A673 (cell line): ENCODE measurements at regions not wholly inside any gene's neighbourhood (a gene's known extent, or its start where the extent isn't known, plus 50 kb on each side); places are given as distances from the start of the nearest gene placed in this dataset.
A peak's percentile ranks its signal among the peaks of the same experiment; 100 is the strongest.

Experiments used
- BruUV-seq: library from RNA; stranded (reverse); fragments of 400-500 nt; replicated peaks from 2 replicates; lab custom pipeline; 2021; lab: Mats Ljungman, UMichigan
- CTCF ChIA-PET: fragments of 300-600 bp; sonication (Branson Sonifier 250); formaldehyde crosslinking; loops from one replicate; lab custom pipeline; 2022; ENCODE audit warnings: antibody characterized with exemption; lab: Charles Lee
- POLR2A ChIA-PET: fragments of 300-600 bp; sonication (Branson Sonifier 250); formaldehyde crosslinking; loops from one replicate; lab custom pipeline; 2022; ENCODE audit warnings: antibody characterized with exemption; ENCODE audit not compliant: low non-redundant PET; lab: Charles Lee
- DNase-seq: peaks from one replicate; pipeline ENCODE4 v3.0.0-alpha.2; 2015; ENCODE audit warnings: low spot score
- H3K27ac ChIP-seq: fragments of 200-600 bp; sonication (generic); 2 replicates; pipeline ENCODE4 v1.5.1; 2016; ENCODE audit warnings: mixed run types, low read depth, mild to moderate bottlenecking, mixed read lengths, antibody characterized with exemption, low read length; ENCODE audit not compliant: poor library complexity, severe bottlenecking
- H3K27me3 ChIP-seq: fragments of 200-600 bp; sonication (generic); replicated peaks from 2 replicates; pipeline ENCODE4 v1.6.1; 2017; ENCODE audit warnings: mixed run types, low read depth, mild to moderate bottlenecking, mixed read lengths, antibody characterized with exemption, low read length; ENCODE audit not compliant: insufficient read depth, poor library complexity
- H3K36me3 ChIP-seq: fragments of 200-600 bp; sonication (generic); 2 replicates; pipeline ENCODE4 v1.6.1; 2016; ENCODE audit warnings: mixed run types, mild to moderate bottlenecking, mixed read lengths, antibody characterized with exemption, low read length; ENCODE audit not compliant: insufficient read depth, poor library complexity, severe bottlenecking
- H3K4me1 ChIP-seq: fragments of 200-600 bp; sonication (generic); 2 replicates; pipeline ENCODE4 v1.6.1; 2017; ENCODE audit warnings: mixed run types, mild to moderate bottlenecking, mixed read lengths, antibody characterized with exemption, low read length; ENCODE audit not compliant: insufficient read depth, poor library complexity, severe bottlenecking
- H3K4me3 ChIP-seq: fragments of 200-600 bp; sonication (generic); 2 replicates; pipeline ENCODE4 v1.5.1; 2016; ENCODE audit warnings: low read depth, mixed run types, mild to moderate bottlenecking, mixed read lengths, low read length; ENCODE audit not compliant: poor library complexity, severe bottlenecking
- H3K9me3 ChIP-seq: fragments of 200-600 bp; sonication (generic); 2 replicates; pipeline ENCODE4 v1.6.1; 2016; ENCODE audit warnings: mixed run types, low read depth, mild to moderate bottlenecking, mixed read lengths, antibody characterized with exemption, low read length; ENCODE audit not compliant: poor library complexity, severe bottlenecking
- CTCF ChIP-seq: fragments of 300-800, 200-600 bp; sonication (generic); conservative IDR thresholded peaks from 2 replicates; pipeline ENCODE4 v1.5.1; 2017; ENCODE audit warnings: low read depth, mild to moderate bottlenecking, antibody characterized with exemption, low read length, moderate library complexity, mixed read lengths
- EZH2 ChIP-seq: fragments of 200-600 bp; sonication (generic); IDR thresholded peaks from 2 replicates; pipeline ENCODE4 v1.6.1; 2017; ENCODE audit warnings: borderline replicate concordance, low read depth, mild to moderate bottlenecking, mixed read lengths, antibody characterized with exemption, low read length; ENCODE audit not compliant: poor library complexity, severe bottlenecking
- intact Hi-C: fragments of 100-400 bp; cut with micrococcal nuclease; formaldehyde crosslinking; loops from one replicate; pipeline ENCODE4 v1.10.0; 2022; ENCODE audit not compliant: unreplicated experiment

GRCh38 chr13:20331419-20331818, 99.3 kb upstream of the GJB6 start:
- Histone ChIP-seq H3K27me3 (peaks cover 5% of the 10 kb centered on the region), H3K27ac (no peak overlapping the region), H3K36me3 (no peaks in the 10 kb centered on the region), H3K4me1 (peaks cover 5% of the 10 kb centered on the region), H3K9me3 (no peaks in the 10 kb centered on the region), H3K4me3 (no peak overlapping the region)
- 0 out of 2 replicates have a peak, but pooled peaks have one; percentile 26 for TF ChIP-seq CTCF
- no peak for TF ChIP-seq EZH2
- CTCF ChIA-PET, result no interaction called here
- intact Hi-C loops, result no loop called here
- DNase-seq, result peak; percentile 37
- POLR2A ChIA-PET, result no interaction called here
- BruUV-seq, result no TSS peak

- no TSS peak for BruUV-seq
- Histone ChIP-seq H3K4me1 (no peaks in the 10 kb centered on the region), H3K4me3 (no peak overlapping the region), H3K27me3 (no peaks in the 10 kb centered on the region), H3K27ac (no peak overlapping the region), H3K9me3 (peaks cover 4% of the 10 kb centered on the region), H3K36me3 (no peaks in the 10 kb centered on the region)
- no peak for TF ChIP-seq CTCF
- TF ChIP-seq EZH2, result no peak
- ChIA-PET POLR2A (no interaction called here), CTCF (no interaction called here)
- intact Hi-C loops, result no loop called here
- no peak for DNase-seq
These were observed 94.7 kb upstream of the GJB6 start for GRCh38 chr13:20326809-20327208.

DNA sequence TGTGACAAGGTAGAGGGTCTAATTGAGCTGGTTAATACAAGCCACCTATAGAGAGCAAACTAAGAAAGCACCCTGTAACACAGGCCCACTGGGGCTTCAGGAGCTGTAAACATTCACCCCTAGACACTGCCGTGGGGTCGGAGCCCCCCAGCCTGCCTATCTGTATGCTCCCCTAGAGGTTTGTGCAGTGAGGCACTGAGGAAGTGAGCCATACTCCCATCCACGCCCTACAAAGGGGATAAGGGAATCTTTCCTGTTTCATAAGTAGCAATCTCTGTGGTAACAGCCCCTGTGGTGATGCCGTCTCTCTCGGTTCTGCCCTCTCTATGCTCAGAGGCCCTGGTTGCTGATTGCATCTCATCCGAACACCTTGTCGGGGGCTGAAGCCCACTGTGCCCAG, 94.2 kb upstream of the GJB6 start:
- POLR2A ChIA-PET, result no interaction called here
- TF ChIP-seq EZH2, result no peak
- TF ChIP-seq CTCF, result no peak
- Histone ChIP-seq H3K36me3 (no peaks in the 10 kb centered on the region), H3K4me3 (no peak overlapping the region), H3K4me1 (no peaks in the 10 kb centered on the region), H3K27me3 (no peaks in the 10 kb centered on the region), H3K27ac (no peak overlapping the region), H3K9me3 (peaks cover 4% of the 10 kb centered on the region)
- CTCF ChIA-PET, result no interaction called here
- no peak for DNase-seq
- intact Hi-C loops, result no loop called here
- no TSS peak for BruUV-seq
